Heart left ventricle (tissue), 16 donors: ENCODE measurements at regions not wholly inside any gene's neighbourhood (a gene's known extent, or its start where the extent isn't known, plus 50 kb on each side); places are given as distances from the start of the nearest gene placed in this dataset.

Experiments used
- ATAC-seq, 4 donors: fragments of 200-7000 bp; cut with Tn5 transposase; one replicate each; pipeline ENCODE4 v1.9.1; 2020 to 2022; ENCODE audit warnings: moderate library complexity in 4 of 4, mild to moderate bottlenecking in 3 of 4, moderate number of reproducible peaks in 1 of 4
- DNase-seq, 5 donors: peaks; one replicate each; pipeline ENCODE4 v3.0.0-alpha.2; 2020
- H3K27ac ChIP-seq, 12 donors: fragments of 200-600 bp; sonication (generic) in 4 of 12; one replicate each; pipeline versions ENCODE4 v1.5.0 to v1.8.0; 2016 to 2022; ENCODE audit warnings: mild to moderate bottlenecking in 2 of 12
- H3K27me3 ChIP-seq, 9 donors: fragments of 200-600 bp; sonication (generic) in 2 of 9; one replicate each; pipeline versions ENCODE4 v1.5.1 to v1.8.0; 2016 to 2022; ENCODE audit warnings: mild to moderate bottlenecking in 3 of 9
- H3K36me3 ChIP-seq, 9 donors: fragments of 200-600 bp; sonication (generic) in 2 of 9; one replicate each; pipeline versions ENCODE4 v1.5.0 to v1.8.0; 2018 to 2022; ENCODE audit warnings: mild to moderate bottlenecking in 2 of 9
- H3K4me1 ChIP-seq, 12 donors: fragments of 200-600 bp; sonication (generic) in 4 of 12; one replicate each; pipeline versions ENCODE4 v1.5.0 to v1.8.0; 2016 to 2022; ENCODE audit warnings: mild to moderate bottlenecking in 3 of 12
- H3K4me3 ChIP-seq, 12 donors: fragments of 200-600 bp; sonication (generic) in 4 of 12; one replicate each; pipeline versions ENCODE4 v1.5.0 to v1.8.0; 2017 to 2022; ENCODE audit warnings: mild to moderate bottlenecking in 9 of 12, moderate library complexity in 4 of 12
- H3K9me3 ChIP-seq, 12 donors: fragments of 200-600 bp; sonication (generic) in 4 of 12; one replicate each; pipeline versions ENCODE4 v1.5.0 to v1.8.0; 2016 to 2022; ENCODE audit warnings: mild to moderate bottlenecking in 1 of 12
- POLR2A ChIP-seq, 2 donors: fragments of 450-650 bp; IDR thresholded peaks; one replicate each; pipeline ENCODE4 v1.6.1; 2017; ENCODE audit warnings: antibody characterized with exemption in 2 of 2, mild to moderate bottlenecking in 2 of 2, moderate library complexity in 2 of 2
- WGBS, 4 donors: extraction: QIAGEN DNeasy Blood & Tissue Kit in 2 of 4; methylation state at CpG; one replicate each; pipeline versions ENCODE4 v1.1.5 to v1.1.7; 2013 to 2018; 5-methylcytosine and 5-hydroxymethylcytosine counted together
- intact Hi-C, 10 donors: fragments of 100-400 bp; cut with DNase I; formaldehyde crosslinking; loops; one replicate each; pipeline versions ENCODE4 v1.11.1 to v1.14.2; 2022
- TF ChIP-seq, protein P1 (sequence below), 12 donors: fragments of 200-600 bp; sonication (generic) in 4 of 12; IDR thresholded peaks; one replicate each; pipeline versions ENCODE4 v1.5.0 to v1.8.0; 2018 to 2022; ENCODE audit warnings: antibody characterized with exemption in 12 of 12, mild to moderate bottlenecking in 5 of 12
- donor health status: ischemic (EF 13 %, LVEDD 7.1; RV severe dilation, severe dysfunction).
- donor health status: healthy with polysubstance abuse.
- donor health status: DM: no; HTN: yes; CAD: no.
- donor health status: DM: no; HTN: no; CAD: no.
- donor health status: ischemic (EF 25% LVEDD 6.9; RV normal size, moderate dysfunction).
- donor health status: ischemic (EF 25% LVEDD 5.7; RV mildly dilated, moderate dysfunction).
- donor health status: healthy.
- donor health status: DM: yes; HTN: yes; CAD: no.
- donor health status: ischemic (EF 35%, LVEDD 5.7; RV mildly dilated, moderate dysfunction).
- donor health status: nonischemic (EF 11% LVEDD 7.7; RV severe dilation, severe dysfunction).
- donor health status: DM: yes; HTN: yes; CAD: no.
- donor health status: PGD.
- donor health status: ischemic (EF 29% LVEDD 5.4; RV normal size, mild dysfunction).
- donor health status: nonischemic (EF 23%, LVEDD 6.1; RV moderate dilation, normal function).

DNA sequence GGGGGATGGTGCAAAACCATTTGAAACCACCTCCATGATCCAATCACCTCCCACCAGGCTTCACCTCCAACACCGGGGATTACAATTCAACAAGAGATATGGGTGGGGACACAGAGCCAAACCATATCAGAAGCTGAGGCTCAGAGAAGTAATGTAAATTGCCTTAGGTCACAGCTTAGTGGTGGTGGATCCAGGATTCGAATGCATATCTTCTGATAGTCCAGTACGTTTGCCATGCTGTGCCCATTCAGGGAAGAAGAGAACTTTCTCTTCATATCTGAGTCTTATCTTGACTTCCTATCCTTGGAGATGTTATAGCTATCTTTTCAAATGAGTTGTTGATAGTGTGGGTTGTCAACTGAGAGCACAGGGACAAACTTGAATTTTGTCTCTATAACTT lies 325.5 kb downstream of the ZIC3 start:
- Histone ChIP-seq H3K4me1 (no peaks in the 10 kb centered on the region), H3K36me3 (no peaks in the 10 kb centered on the region), H3K27me3 (peaks cover 0 to 5% (median 0%) of the 10 kb centered on the region in 9 donors), H3K4me3 (no peak overlapping the region), H3K9me3 (no peaks in the 10 kb centered on the region), H3K27ac (no peak overlapping the region)
- no peak for DNase-seq
- TF ChIP-seq POLR2A (IDR thresholded peaks at IDR 0.05), result no peak
- TF ChIP-seq, protein P1, sequence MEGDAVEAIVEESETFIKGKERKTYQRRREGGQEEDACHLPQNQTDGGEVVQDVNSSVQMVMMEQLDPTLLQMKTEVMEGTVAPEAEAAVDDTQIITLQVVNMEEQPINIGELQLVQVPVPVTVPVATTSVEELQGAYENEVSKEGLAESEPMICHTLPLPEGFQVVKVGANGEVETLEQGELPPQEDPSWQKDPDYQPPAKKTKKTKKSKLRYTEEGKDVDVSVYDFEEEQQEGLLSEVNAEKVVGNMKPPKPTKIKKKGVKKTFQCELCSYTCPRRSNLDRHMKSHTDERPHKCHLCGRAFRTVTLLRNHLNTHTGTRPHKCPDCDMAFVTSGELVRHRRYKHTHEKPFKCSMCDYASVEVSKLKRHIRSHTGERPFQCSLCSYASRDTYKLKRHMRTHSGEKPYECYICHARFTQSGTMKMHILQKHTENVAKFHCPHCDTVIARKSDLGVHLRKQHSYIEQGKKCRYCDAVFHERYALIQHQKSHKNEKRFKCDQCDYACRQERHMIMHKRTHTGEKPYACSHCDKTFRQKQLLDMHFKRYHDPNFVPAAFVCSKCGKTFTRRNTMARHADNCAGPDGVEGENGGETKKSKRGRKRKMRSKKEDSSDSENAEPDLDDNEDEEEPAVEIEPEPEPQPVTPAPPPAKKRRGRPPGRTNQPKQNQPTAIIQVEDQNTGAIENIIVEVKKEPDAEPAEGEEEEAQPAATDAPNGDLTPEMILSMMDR (IDR thresholded peaks at IDR 0.05), result no peak
- 25 to 48% (median 33%) methylated on average over 3 of the region's 3 CpGs for WGBS, 4 donors
- ATAC-seq, result no peak
- intact Hi-C loops, result no loop called here

DNA sequence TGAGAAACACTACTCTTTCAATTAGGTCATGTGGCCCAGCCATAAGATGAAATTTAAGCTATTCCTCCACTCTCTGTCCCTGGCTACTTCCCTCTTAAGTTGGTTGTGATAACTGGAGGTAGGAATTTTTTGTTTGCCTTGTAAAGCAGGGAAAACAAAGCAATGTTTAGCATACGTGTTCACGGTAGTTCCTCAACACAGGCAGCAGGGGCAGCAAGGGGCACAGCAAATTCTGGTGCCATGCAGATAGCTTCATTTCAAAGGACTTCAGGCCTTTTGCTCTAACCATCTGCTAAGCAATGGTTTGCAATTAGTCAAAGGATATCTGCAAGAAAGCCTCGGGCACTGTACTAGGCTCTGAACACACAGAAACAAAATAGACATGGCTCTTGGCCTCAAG lies 330.2 kb downstream of the ZIC3 start:
- intact Hi-C loops, result no loop called here
- no peak for ATAC-seq
- TF ChIP-seq POLR2A (IDR thresholded peaks at IDR 0.05), result no peak
- TF ChIP-seq, protein P1 (IDR thresholded peaks at IDR 0.05), result no peak

DNA sequence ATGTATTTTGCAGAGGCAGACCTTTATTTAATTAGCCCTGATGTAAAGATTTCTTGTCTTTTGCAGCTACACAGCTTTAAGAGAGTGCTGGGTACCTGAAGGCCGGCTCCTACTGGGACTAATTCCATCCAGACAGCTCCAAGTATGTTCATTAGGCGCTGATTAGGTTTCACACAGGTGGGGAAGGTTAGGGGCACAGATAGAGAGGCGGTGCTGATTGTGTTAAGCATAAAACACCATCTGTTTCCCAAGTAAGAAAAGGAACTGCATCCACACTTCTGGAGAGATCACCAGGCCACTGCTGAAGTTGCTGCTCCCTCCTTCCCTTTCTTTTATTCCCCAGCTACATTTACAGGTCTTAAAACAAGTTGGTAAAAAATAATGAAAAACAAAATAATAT lies 349.5 kb downstream of the ZIC3 start:
- no peaks in the 10 kb centered on the region for H3K4me1 ChIP-seq
- no peak overlapping the region for H3K4me3 ChIP-seq
- 37 to 51% (median 43%) methylated on average over 3 of the region's 3 CpGs for WGBS, 4 donors
- no peak for TF ChIP-seq POLR2A (IDR thresholded peaks at IDR 0.05)
- TF ChIP-seq, protein P1 (IDR thresholded peaks at IDR 0.05), result no peak
- DNase-seq (no peak), ATAC-seq (no peak)
- no peaks in the 10 kb centered on the region for H3K36me3 ChIP-seq
- H3K27me3 ChIP-seq, result peaks cover 0 to 3% (median 0%) of the 10 kb centered on the region in 9 donors
- H3K9me3 ChIP-seq, result no peaks in the 10 kb centered on the region
- no peak overlapping the region for H3K27ac ChIP-seq
- intact Hi-C loops, result no loop called here

More for the DNA sequence above, 330.2 kb downstream of the ZIC3 start:
- 53 to 59% (median 55%) methylated on average over 3 of the region's 3 CpGs for WGBS, 4 donors
- Histone ChIP-seq H3K27ac (no peak overlapping the region), H3K27me3 (no peaks in the 10 kb centered on the region), H3K9me3 (no peaks in the 10 kb centered on the region), H3K4me3 (no peak overlapping the region), H3K4me1 (no peaks in the 10 kb centered on the region), H3K36me3 (no peaks in the 10 kb centered on the region)
- DNase-seq, result no peak

DNA sequence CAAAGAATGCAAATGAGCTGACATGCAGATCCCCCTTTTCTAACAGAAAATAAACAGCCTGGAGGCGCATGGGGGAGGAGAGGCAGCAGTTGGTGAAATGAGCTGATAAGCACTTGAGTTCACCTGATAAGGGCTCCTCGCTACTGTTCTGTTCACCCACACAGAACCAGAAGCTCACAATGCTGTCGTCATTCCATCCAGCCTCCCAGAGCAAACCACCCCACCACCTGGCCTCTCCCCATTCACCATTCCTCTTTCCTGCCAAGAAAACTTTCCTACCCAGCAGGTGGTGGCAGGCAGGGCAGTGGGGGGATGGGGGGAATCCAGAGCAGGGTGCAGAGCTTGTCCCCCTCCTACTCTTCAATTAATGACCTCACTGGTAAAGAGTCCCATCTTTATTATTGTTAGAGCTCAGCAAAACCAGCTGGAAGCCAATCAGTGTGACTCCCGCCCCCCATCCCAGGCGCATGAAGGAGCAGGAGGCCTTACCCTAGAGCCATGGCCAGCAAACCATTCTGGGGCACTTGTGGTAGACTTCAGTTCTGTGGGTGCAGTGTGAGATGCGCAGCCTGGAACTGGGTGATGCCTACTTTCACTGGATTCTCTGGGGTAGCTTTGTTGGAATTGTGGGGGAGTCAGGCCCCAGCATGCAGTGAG lies 350.3 kb downstream of the ZIC3 start:
- no peaks in the 10 kb centered on the region for H3K36me3 ChIP-seq
- 26 to 33% (median 31%) methylated on average over 4 to 6 of the region's 6 CpGs for WGBS, 4 donors
- no peak for TF ChIP-seq POLR2A (IDR thresholded peaks at IDR 0.05)
- TF ChIP-seq, protein P1 (IDR thresholded peaks at IDR 0.05), result no peak

More for the DNA sequence above, 350.3 kb downstream of the ZIC3 start:
- no peaks in the 10 kb centered on the region for H3K4me1 ChIP-seq
- H3K27ac ChIP-seq, result no peak overlapping the region
- peak in 1 of 5 donors; percentile 23 for DNase-seq
- peaks cover 0 to 3% (median 0%) of the 10 kb centered on the region in 9 donors for H3K27me3 ChIP-seq
- no peak overlapping the region for H3K4me3 ChIP-seq
- intact Hi-C loops, result no loop called here
- ATAC-seq, result no peak
- no peaks in the 10 kb centered on the region for H3K9me3 ChIP-seq
